GM12892 (cell line): ENCODE measurements at regions not wholly inside any gene's neighbourhood (a gene's known extent, or its start where the extent isn't known, plus 50 kb on each side); places are given as distances from the start of the nearest gene placed in this dataset.

Source experiments
- POLR2A ChIP-seq: IDR thresholded peaks from 2 replicates; pipeline ENCODE4 v1.6.1; 2011; ENCODE audit warnings: low read depth, low read length, control low read depth
- POLR2AphosphoS5 ChIP-seq: IDR thresholded peaks from 2 replicates; pipeline ENCODE4 v1.6.1; 2011; ENCODE audit warnings: low read depth, low read length, control low read depth

- TF ChIP-seq POLR2A = no peak
- TF ChIP-seq POLR2AphosphoS5 = no peak
Observed at GRCh38 chr14:22420598-22421186, 168.3 kb downstream of the DAD1 start.
